ENCODE measurements at regions not wholly inside any gene's neighbourhood (a gene's known extent, or its start where the extent isn't known, plus 50 kb on each side); places are given as distances from the start of the nearest gene placed in this dataset.
A peak's percentile ranks its signal among the peaks of the same experiment; 100 is the strongest.
"Not testable (repeated sequence)": the region's sequence is repeated elsewhere in the genome, so short reads cannot be mapped to it uniquely, and the experiment has no call there.

GRCh38 chr9:67635067-67635466 lies 223.7 kb upstream of the ANKRD20A1 start:
- not testable (repeated sequence) for DNase-seq, H3K4me1 ChIP-seq
- 26 to 36% methylated on average over 2 to 3 of the region's 6 CpGs; no CpG with 5 or more reads in 1 of the 3 donors for whole genome bisulfite sequencing, 3 donors

GRCh38 chr9:67611900-67612299 lies 246.8 kb upstream of the ANKRD20A1 start:
- H3K4me1 ChIP-seq; H3K27ac ChIP-seq; H3K9me3 ChIP-seq; intact Hi-C loops (cut with DNase I); H3K4me3 ChIP-seq; H3K36me3 ChIP-seq (ENCODE audit: insufficient read depth in 1 of 2, low read depth in 1 of 2); H3K27me3 ChIP-seq (ENCODE audit: insufficient read depth in 3 of 3, low read length in 2 of 3); ATAC-seq: not testable (repeated sequence)
- peak in 1 of 2 donors; percentile 44 for DNase-seq
- WGBS, 3 donors: 83 to 86% (median 84%) methylated on average over 12 to 13 of the region's 15 CpGs

More at GRCh38 chr9:67635067-67635466, 223.7 kb upstream of the ANKRD20A1 start:
- H3K36me3 ChIP-seq (ENCODE audit: insufficient read depth in 1 of 2, low read depth in 1 of 2); H3K27me3 ChIP-seq (ENCODE audit: insufficient read depth in 3 of 3, low read length in 2 of 3); intact Hi-C loops (cut with DNase I); ATAC-seq; H3K27ac ChIP-seq; H3K4me3 ChIP-seq; H3K9me3 ChIP-seq: not testable (repeated sequence)

- 71 to 76% (median 75%) methylated on average over 7 to 8 of the region's 8 CpGs for WGBS, 3 donors
Observed at GRCh38 chr9:67609872-67610271, 248.9 kb upstream of the ANKRD20A1 start.

GRCh38 chr9:67609435-67609834 lies 249.3 kb upstream of the ANKRD20A1 start:
- intact Hi-C loops (cut with DNase I); H3K9me3 ChIP-seq; H3K4me1 ChIP-seq; ATAC-seq; H3K36me3 ChIP-seq (ENCODE audit: insufficient read depth in 1 of 2, low read depth in 1 of 2); H3K27ac ChIP-seq; H3K4me3 ChIP-seq; H3K27me3 ChIP-seq (ENCODE audit: insufficient read depth in 3 of 3, low read length in 2 of 3): not testable (repeated sequence)
- DNase-seq: peak in 1 of 2 donors; percentile 19
- WGBS, 3 donors: 75 to 87% (median 77%) methylated on average over 3 to 4 of the region's 7 CpGs

More at GRCh38 chr9:67609872-67610271, 248.9 kb upstream of the ANKRD20A1 start:
- H3K9me3 ChIP-seq; ATAC-seq; H3K36me3 ChIP-seq (ENCODE audit: insufficient read depth in 1 of 2, low read depth in 1 of 2); H3K4me1 ChIP-seq; H3K27me3 ChIP-seq (ENCODE audit: insufficient read depth in 3 of 3, low read length in 2 of 3); H3K27ac ChIP-seq; intact Hi-C loops (cut with DNase I); H3K4me3 ChIP-seq: not testable (repeated sequence)
- peak in 1 of 2 donors; percentile 34 for DNase-seq

- H3K27me3 ChIP-seq (ENCODE audit: insufficient read depth in 3 of 3, low read length in 2 of 3); intact Hi-C loops (cut with DNase I); ATAC-seq; H3K36me3 ChIP-seq (ENCODE audit: insufficient read depth in 1 of 2, low read depth in 1 of 2); H3K9me3 ChIP-seq; H3K27ac ChIP-seq; DNase-seq; H3K4me1 ChIP-seq; H3K4me3 ChIP-seq: not testable (repeated sequence)
- 100% methylated on average over 3 of the region's 9 CpGs; no CpG with 5 or more reads in 2 of the 3 donors for WGBS, 3 donors
Observed at GRCh38 chr9:67605113-67605512, 253.6 kb upstream of the ANKRD20A1 start.

GRCh38 chr9:67603609-67604008 lies 255.1 kb upstream of the ANKRD20A1 start:
- DNase-seq; ATAC-seq; H3K4me3 ChIP-seq; H3K27me3 ChIP-seq (ENCODE audit: insufficient read depth in 3 of 3, low read length in 2 of 3); H3K27ac ChIP-seq; H3K36me3 ChIP-seq (ENCODE audit: insufficient read depth in 1 of 2, low read depth in 1 of 2); intact Hi-C loops (cut with DNase I); H3K9me3 ChIP-seq; H3K4me1 ChIP-seq: not testable (repeated sequence)
- no CpG with 5 or more reads among the region's 9 CpGs for whole genome bisulfite sequencing, 3 donors

GRCh38 chr9:67592424-67592823 lies 266.3 kb upstream of the ANKRD20A1 start:
- ATAC-seq; H3K36me3 ChIP-seq (ENCODE audit: insufficient read depth in 1 of 2, low read depth in 1 of 2); H3K4me1 ChIP-seq; H3K9me3 ChIP-seq; DNase-seq; H3K27me3 ChIP-seq (ENCODE audit: insufficient read depth in 3 of 3, low read length in 2 of 3); H3K27ac ChIP-seq; H3K4me3 ChIP-seq; intact Hi-C loops (cut with DNase I): not testable (repeated sequence)
- WGBS, 3 donors: no CpG with 5 or more reads among the region's 8 CpGs

GRCh38 chr9:67555874-67556273 lies 302.9 kb upstream of the ANKRD20A1 start:
- ATAC-seq; H3K4me3 ChIP-seq; intact Hi-C loops (cut with DNase I); DNase-seq; H3K4me1 ChIP-seq; H3K9me3 ChIP-seq; H3K36me3 ChIP-seq (ENCODE audit: insufficient read depth in 1 of 2, low read depth in 1 of 2); H3K27me3 ChIP-seq (ENCODE audit: insufficient read depth in 3 of 3, low read length in 2 of 3); H3K27ac ChIP-seq: not testable (repeated sequence)
- WGBS, 3 donors: no CpG with 5 or more reads among the region's 3 CpGs

GRCh38 chr9:67550044-67550443 lies 308.7 kb upstream of the ANKRD20A1 start:
- H3K27me3 ChIP-seq (ENCODE audit: insufficient read depth in 3 of 3, low read length in 2 of 3); DNase-seq; H3K4me3 ChIP-seq; intact Hi-C loops (cut with DNase I); H3K4me1 ChIP-seq; H3K36me3 ChIP-seq (ENCODE audit: insufficient read depth in 1 of 2, low read depth in 1 of 2); H3K27ac ChIP-seq; H3K9me3 ChIP-seq; ATAC-seq: not testable (repeated sequence)
- no CpG with 5 or more reads among the region's 6 CpGs for WGBS, 3 donors

GRCh38 chr9:67529834-67530233 lies 328.9 kb upstream of the ANKRD20A1 start:
- intact Hi-C loops (cut with DNase I); H3K4me1 ChIP-seq; H3K27ac ChIP-seq; H3K36me3 ChIP-seq (ENCODE audit: insufficient read depth in 1 of 2, low read depth in 1 of 2); H3K9me3 ChIP-seq; DNase-seq; H3K4me3 ChIP-seq; H3K27me3 ChIP-seq (ENCODE audit: insufficient read depth in 3 of 3, low read length in 2 of 3); ATAC-seq: not testable (repeated sequence)
- 88 to 92% methylated on average over 1 of the region's 4 CpGs; no CpG with 5 or more reads in 1 of the 3 donors for whole genome bisulfite sequencing, 3 donors

GRCh38 chr9:67516938-67517337 lies 341.8 kb upstream of the ANKRD20A1 start:
- DNase-seq; H3K27ac ChIP-seq; H3K4me1 ChIP-seq; H3K9me3 ChIP-seq; intact Hi-C loops (cut with DNase I); H3K4me3 ChIP-seq; ATAC-seq; H3K27me3 ChIP-seq (ENCODE audit: insufficient read depth in 3 of 3, low read length in 2 of 3); H3K36me3 ChIP-seq (ENCODE audit: insufficient read depth in 1 of 2, low read depth in 1 of 2): not testable (repeated sequence)
- WGBS, 3 donors: no CpG with 5 or more reads among the region's 5 CpGs

GRCh38 chr9:67514587-67514986 lies 344.1 kb upstream of the ANKRD20A1 start:
- H3K27ac ChIP-seq; H3K9me3 ChIP-seq; H3K4me3 ChIP-seq; H3K4me1 ChIP-seq; H3K36me3 ChIP-seq (ENCODE audit: insufficient read depth in 1 of 2, low read depth in 1 of 2); DNase-seq; ATAC-seq; H3K27me3 ChIP-seq (ENCODE audit: insufficient read depth in 3 of 3, low read length in 2 of 3); intact Hi-C loops (cut with DNase I): not testable (repeated sequence)
- WGBS, 3 donors: no CpG with 5 or more reads among the region's 10 CpGs
